ENCODE measurements at regions not wholly inside any gene's neighbourhood (a gene's known extent, or its start where the extent isn't known, plus 50 kb on each side); places are given as distances from the start of the nearest gene placed in this dataset.

DNA sequence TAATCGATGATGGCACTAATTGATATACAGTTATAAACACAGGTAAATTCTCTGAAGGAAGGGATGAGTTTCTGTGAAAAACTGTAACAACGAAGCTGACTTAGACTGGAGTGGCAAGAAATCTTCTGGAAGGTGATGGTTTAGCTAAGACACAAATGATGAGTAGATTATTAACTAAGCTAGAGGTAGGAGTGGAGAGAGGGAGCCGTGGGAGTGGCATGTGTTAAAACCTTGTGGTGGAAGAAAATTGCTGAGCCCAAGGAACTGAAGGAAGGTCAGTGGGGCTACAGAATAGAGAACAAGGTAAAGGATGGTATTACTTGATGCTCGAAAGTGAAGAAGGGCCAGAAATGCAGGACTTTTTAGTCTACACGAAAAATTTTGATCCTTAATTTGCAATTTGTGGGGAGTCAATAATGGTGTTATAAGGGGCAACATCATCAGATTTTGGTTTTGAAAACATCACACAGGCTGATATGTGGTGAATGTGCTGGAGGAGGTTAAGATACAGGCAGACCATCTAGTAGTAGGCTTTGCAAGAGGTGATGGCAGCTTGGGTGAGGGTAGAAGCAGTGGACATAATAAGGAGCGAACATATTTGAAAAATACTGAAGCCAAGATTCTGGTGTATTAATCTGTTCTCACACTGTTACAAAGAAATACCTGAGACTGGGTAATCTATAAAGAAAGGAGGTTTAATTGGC, 93.8 kb downstream of the S1PR1 start:
- Mint-ChIP-seq H3K36me3 (ENCODE audit: unreplicated experiment) (no peaks in the 10 kb centered on the region), H3K4me1 (ENCODE audit: unreplicated experiment) (no peaks in the 10 kb centered on the region), H3K4me3 (ENCODE audit: unreplicated experiment) (no peak overlapping the region), H3K27ac (ENCODE audit: unreplicated experiment) (no peak overlapping the region), H3K27me3 (ENCODE audit: unreplicated experiment) (peaks cover 5% of the 10 kb centered on the region), H3K9me3 (ENCODE audit: unreplicated experiment) (no peaks in the 10 kb centered on the region)
- DNase-seq (ENCODE audit: extremely low spot score, unreplicated experiment): no peak
- no peak for TF ChIP-seq CTCF (IDR thresholded peaks at IDR 0.05)

DNA sequence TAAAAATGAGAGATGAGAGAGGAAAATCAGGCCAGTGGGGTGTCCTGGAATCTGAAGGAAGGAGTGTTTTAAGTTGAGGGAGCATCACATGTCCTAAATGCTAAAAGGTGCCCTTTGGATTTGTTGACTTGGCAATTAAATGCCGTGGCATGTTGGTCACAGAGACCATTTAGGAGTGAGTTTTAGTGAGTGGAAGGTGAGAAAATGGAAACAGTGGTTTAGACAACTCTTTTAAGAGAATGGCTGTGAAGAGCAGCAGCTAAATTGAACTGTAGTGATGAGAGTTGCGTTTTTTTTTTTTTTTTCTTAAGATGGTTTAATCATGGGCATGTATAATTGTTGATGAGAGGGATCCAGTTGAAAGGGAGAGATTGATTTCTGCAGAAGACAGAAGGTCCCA, 95.0 kb downstream of the S1PR1 start:
- H3K9me3 Mint-ChIP-seq (ENCODE audit: unreplicated experiment): no peaks in the 10 kb centered on the region
- TF ChIP-seq CTCF (IDR thresholded peaks at IDR 0.05): no peak
- H3K27me3 Mint-ChIP-seq (ENCODE audit: unreplicated experiment): peaks cover 6% of the 10 kb centered on the region
- no peak overlapping the region for H3K4me3 Mint-ChIP-seq (ENCODE audit: unreplicated experiment)
- no peaks in the 10 kb centered on the region for H3K36me3 Mint-ChIP-seq (ENCODE audit: unreplicated experiment)
- no peaks in the 10 kb centered on the region for H3K4me1 Mint-ChIP-seq (ENCODE audit: unreplicated experiment)
- no peak overlapping the region for H3K27ac Mint-ChIP-seq (ENCODE audit: unreplicated experiment)
- no peak for DNase-seq (ENCODE audit: extremely low spot score, unreplicated experiment)

- Mint-ChIP-seq H3K27me3 (ENCODE audit: unreplicated experiment) (peaks cover 7% of the 10 kb centered on the region), H3K9me3 (ENCODE audit: unreplicated experiment) (no peaks in the 10 kb centered on the region), H3K27ac (ENCODE audit: unreplicated experiment) (no peak overlapping the region), H3K36me3 (ENCODE audit: unreplicated experiment) (no peaks in the 10 kb centered on the region), H3K4me3 (ENCODE audit: unreplicated experiment) (no peak overlapping the region), H3K4me1 (ENCODE audit: unreplicated experiment) (no peaks in the 10 kb centered on the region)
- TF ChIP-seq CTCF (IDR thresholded peaks at IDR 0.05): no peak
- no peak for DNase-seq (ENCODE audit: extremely low spot score, unreplicated experiment)
Observed at GRCh38 chr1:101332633-101333032, 95.8 kb downstream of the S1PR1 start.

GRCh38 chr1:101333186-101333585, 96.4 kb downstream of the S1PR1 start:
- no peak for TF ChIP-seq CTCF (IDR thresholded peaks at IDR 0.05)
- Mint-ChIP-seq H3K27me3 (ENCODE audit: unreplicated experiment) (peaks cover 5% of the 10 kb centered on the region), H3K9me3 (ENCODE audit: unreplicated experiment) (no peaks in the 10 kb centered on the region), H3K27ac (ENCODE audit: unreplicated experiment) (no peak overlapping the region), H3K4me1 (ENCODE audit: unreplicated experiment) (no peaks in the 10 kb centered on the region), H3K36me3 (ENCODE audit: unreplicated experiment) (no peaks in the 10 kb centered on the region), H3K4me3 (ENCODE audit: unreplicated experiment) (no peak overlapping the region)
- DNase-seq (ENCODE audit: extremely low spot score, unreplicated experiment): no peak

DNA sequence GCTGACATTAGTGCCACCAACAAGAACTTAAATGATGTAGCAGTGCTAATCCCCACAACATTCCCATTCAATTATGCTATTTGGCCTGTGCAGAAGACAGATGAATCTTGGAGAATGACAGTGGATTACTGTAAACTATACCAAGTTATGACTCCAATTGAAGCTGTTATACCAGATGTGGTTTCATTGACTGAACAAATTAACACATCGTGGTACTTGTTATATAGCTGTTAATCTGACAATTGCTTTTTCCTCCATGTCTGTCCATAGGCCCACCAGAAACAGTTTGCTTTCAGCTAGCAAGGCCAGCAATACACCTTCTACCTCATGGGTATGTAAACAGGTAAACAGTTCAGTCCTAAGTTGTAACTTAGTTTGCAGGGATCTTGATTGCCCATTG, 101.1 kb downstream of the S1PR1 start:
- no peak for DNase-seq (ENCODE audit: extremely low spot score, unreplicated experiment)
- TF ChIP-seq CTCF (IDR thresholded peaks at IDR 0.05): no peak
- peaks cover 7% of the 10 kb centered on the region for H3K9me3 Mint-ChIP-seq (ENCODE audit: unreplicated experiment)
- H3K4me3 Mint-ChIP-seq (ENCODE audit: unreplicated experiment): no peak overlapping the region
- H3K27ac Mint-ChIP-seq (ENCODE audit: unreplicated experiment): no peak overlapping the region
- H3K36me3 Mint-ChIP-seq (ENCODE audit: unreplicated experiment): no peaks in the 10 kb centered on the region
- H3K4me1 Mint-ChIP-seq (ENCODE audit: unreplicated experiment): no peaks in the 10 kb centered on the region
- H3K27me3 Mint-ChIP-seq (ENCODE audit: unreplicated experiment): peaks cover 13% of the 10 kb centered on the region

Data from osteocyte (in vitro differentiated cells).